NCI-H2107 (cell line): ENCODE measurements at regions not wholly inside any gene's neighbourhood (a gene's known extent, or its start where the extent isn't known, plus 50 kb on each side); places are given as distances from the start of the nearest gene placed in this dataset.
"Not testable (repeated sequence)": the region's sequence is repeated elsewhere in the genome, so short reads cannot be mapped to it uniquely, and the experiment has no call there.

Experiments
- DNase-seq: peaks from one replicate; lab custom pipeline; 2025; lab: John Stamatoyannopoulos, UW

DNA sequence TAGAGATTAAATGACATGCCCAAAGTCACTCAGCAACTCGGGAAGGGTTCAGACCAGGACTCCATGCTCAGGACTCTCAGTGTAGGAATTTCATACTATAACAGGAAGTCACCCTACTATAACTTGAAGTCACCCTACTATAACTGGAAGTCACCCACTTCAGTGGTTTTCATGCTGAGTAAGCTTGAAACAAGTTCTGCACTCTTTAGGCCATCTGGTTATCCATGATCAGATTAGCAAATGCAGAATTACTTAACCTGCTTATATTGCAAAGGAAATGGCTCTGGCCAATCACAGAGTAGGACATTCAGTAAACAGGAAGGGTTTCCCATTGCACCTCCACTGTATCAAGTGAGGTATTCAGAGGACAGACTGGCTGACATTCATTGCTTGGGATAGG is 1240.4 kb downstream of the GATA3 start:
- DNase-seq = no peak

- DNase-seq = no peak
Observed at GRCh38 chr10:9296190-9296589, 1241.7 kb downstream of the GATA3 start.

DNA sequence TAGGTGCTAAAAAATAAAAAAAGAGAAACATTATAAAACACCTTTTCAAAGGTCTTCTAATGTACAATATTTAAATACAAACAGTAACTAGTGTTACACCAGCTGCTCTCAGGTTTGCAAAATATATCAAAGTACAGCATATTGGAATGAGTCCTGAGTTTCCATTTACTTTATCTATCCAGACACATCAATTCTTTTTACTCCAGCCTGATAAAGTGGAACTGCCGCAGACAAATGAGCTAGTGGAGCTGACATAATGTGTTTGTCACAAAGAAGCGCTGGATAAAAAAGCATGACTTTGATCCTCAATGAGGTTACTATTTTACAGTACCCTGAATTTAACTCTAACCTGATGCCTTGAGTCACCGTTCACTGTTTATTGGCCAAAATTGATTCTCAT is 1243.1 kb downstream of the GATA3 start:
- DNase-seq = no peak

- DNase-seq = no peak
Observed at GRCh38 chr10:9299966-9300365, 1245.5 kb downstream of the GATA3 start.

DNA sequence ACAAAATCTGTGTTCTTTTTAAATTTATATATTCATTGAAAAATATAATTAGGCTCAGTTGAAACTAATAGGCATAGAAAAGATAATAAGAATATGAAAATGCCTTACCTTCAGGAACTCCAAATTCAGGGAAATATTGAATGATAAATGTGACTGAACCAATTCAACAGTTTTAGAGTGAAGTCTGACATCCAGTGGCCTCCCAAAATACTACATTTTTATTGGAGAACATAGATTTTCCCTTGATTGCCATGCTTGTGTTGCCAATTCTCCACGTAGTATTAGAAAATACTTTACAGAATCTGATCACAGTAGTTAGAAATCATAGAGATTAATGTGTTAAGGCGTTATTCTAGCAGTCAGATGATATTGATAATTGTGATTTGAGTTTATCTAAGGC is 1246.7 kb downstream of the GATA3 start:
- DNase-seq = no peak

DNA sequence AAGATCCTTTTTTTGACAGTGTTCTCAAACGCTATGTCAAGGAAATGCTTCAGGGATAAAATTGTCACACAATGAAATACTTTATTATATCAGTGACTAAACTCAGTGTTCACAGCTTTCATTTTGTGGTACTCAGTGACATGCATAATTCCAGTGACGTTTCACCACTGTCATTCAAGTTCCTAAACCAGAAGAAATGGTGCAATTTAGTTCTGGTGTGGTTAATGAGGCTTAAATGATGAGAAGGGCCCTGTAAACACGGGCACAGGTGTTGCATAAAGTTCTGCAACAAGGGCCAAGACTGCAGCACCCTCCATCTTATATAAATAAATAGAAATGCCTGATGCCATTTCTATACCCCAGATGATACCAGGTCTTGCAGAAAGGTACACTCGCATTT is 1247.1 kb downstream of the GATA3 start:
- DNase-seq = no peak

GRCh38 chr10:9302140-9302746 is 1247.8 kb downstream of the GATA3 start:
- no peak for DNase-seq

DNA sequence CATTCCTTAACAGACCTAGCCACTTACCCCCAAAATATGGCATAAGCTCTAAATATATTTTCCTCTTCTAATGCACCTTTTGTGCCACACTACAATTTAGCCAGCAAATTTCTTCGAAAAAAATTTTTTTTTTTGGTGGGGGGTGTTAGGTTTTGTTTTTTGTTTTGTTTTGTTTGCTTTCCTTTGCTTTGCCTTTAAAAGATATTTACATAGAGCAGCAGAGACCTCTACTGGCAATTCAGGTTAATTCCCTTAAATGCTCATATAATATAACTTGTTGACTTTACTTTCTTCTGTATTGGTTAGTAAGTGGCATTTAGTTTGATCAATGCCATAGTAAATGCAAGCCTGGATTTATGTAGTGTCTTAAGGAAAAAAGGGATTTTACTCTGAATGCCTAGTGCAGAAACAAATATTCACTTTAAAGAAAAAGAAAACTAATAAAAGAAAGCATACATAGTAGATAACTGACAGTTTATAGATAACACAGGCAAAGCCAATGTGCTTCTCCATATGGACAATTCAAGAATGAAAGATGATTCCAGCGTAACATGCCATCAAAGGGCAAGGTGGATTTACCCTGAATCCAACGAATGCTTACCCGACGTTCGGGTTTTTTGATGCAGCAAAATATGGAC is 1250.6 kb downstream of the GATA3 start:
- DNase-seq = no peak

DNA sequence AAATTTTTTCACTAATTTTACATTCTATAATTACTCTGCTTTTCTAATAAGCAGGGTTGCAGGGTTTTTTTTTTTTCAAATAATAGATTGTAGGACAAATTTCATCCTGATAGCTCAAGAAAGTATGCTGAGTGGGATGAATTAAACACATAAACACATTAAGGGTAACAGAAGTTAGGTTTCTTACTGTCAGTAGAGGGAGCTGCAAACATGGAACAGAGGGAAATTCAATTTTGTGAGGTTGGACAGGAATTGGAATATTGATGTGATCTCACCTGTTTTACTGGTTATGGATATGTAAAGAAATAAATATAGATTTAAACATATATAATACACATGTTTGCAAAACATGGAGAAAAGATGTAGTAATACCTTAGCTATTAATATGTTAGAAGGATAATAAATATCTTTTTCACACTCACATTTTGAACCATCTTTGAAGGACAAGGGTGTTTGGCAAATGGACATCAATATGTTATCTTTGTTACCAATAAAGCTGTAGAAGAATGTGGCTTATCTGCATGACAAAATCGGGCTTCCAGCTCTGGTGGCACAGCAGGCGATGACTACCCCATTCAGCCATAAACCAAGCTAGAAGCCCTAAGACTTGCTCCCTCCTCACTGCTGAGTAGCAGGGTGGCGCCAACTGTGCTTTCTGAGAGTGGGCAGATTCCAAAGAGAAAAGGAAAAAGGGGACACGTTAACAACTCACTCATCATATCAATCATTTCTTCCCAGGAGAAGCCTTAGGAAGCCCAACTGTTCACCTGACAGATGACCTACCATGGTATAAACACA is 1257.4 kb downstream of the GATA3 start:
- no peak for DNase-seq

DNA sequence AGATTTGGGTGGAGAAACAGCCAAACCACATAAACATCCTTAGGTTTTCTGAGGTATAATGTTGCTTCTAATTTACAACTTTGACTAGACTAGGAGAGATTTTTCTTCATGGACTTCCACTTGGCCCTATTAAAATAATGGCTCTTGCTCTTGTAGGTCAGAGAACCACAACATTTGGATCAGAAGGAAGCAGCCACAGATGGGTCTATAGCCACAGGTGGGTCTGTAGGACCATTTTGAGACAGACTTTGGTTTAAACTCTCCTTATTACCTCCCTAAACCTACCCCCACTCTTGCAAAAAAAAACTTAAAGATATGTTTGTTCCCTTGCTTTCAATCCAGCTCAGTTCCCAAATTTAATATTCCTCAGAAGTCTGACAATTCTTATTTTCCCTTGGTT is 1260.8 kb downstream of the GATA3 start:
- no peak for DNase-seq

- no peak for DNase-seq
Observed at GRCh38 chr10:9331583-9332008, 1277.1 kb downstream of the GATA3 start.

DNA sequence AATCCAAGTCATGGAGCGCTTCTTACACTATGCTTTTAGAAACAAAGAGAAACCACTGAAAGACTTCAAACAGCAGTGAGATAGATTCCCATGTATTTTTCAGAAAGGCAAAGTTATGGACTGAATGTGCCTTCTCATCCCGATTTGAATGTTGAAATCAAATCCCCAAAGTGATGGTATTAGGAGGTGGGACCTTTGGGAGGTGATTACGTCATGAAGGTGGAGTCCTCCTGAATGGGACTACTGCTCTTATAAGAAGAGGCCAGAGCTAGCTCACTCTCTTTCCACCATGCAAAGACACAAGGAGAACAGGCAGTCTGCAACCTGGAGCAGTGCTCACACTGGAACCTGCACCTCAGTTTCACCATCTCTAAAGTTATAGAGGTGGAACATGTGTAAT is 1279.8 kb downstream of the GATA3 start:
- DNase-seq = no peak

DNA sequence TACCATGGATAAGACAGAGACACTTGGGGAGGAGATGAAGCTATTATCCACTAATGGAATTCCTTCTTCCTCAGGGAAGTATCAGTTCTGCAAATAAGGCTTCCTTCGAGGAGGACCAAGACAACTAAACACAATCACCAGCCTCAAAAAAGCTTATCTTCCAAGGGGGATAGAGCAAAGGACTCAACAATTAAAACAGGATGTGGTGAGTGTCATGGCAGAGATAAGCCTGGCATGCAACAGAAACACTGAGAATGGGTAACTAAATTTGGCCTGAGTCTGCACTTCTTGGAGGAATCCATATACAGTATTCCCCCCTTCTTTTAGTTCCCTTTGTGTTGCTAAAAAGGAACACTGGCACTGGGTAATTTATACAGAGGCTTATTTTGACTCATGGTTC is 1285.2 kb downstream of the GATA3 start:
- DNase-seq = no peak

- no peak for DNase-seq
Observed at GRCh38 chr10:9342885-9343570, 1288.5 kb downstream of the GATA3 start.

DNA sequence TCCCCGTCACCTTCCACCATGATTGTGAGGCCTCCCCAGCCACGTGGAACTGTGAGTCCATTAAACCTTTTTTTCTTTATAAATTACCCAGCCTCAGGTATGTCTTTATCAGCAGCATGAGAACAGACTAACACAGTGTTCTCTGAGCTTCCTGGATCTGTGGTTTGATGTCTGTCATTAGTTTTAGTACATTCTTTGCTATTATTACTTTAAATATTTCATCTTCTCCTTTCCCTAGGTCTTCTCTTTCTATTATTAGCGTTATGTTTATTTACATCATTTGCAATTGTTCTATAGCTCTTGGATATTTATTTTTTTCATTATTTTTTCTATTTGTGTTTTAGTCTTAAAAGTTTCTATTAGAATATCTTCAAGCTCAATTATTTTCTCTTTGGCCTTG is 1293.4 kb downstream of the GATA3 start:
- DNase-seq = not testable (repeated sequence)

- no peak for DNase-seq
Observed at GRCh38 chr10:9357471-9357870, 1303.0 kb downstream of the GATA3 start.

DNA sequence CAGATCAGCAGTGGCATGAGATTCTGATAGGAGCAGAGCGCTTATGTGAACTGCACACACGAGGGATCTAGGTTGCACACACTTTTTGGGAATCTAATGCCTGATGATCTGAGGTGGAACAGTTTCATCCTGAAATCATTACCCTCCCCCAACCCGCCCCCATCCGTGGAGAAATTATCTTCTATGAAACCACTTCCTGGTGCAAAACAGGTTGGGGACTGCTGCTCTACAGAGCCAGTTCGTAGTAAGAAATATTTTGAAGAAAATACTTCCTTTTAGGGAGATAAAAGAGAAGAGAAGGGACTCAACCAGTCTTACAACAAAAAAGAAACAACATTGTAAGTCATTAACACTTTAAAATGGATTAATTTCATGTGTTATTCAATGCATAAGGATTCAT is 1308.2 kb downstream of the GATA3 start:
- DNase-seq = no peak

GRCh38 chr10:9379183-9379582 is 1324.7 kb downstream of the GATA3 start:
- DNase-seq = no peak

- no peak for DNase-seq
Observed at GRCh38 chr10:9381733-9382532, 1327.4 kb downstream of the GATA3 start.

DNA sequence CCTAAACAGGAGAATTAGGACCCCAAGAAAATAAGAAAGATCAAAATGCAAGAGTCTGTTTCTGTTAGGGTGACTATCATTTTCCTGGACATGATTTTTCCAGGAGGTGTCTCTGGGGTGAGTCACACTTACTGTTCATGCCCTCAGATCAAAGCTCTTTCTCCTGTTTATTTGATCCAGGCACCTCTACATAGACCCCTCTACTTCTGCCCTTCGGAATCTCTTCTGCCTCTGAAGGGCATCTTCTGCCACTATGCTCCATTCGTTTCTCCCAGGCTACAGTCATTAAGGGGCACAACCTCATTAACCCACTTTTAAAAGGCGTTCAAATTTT is 1328.0 kb downstream of the GATA3 start:
- no peak for DNase-seq

DNA sequence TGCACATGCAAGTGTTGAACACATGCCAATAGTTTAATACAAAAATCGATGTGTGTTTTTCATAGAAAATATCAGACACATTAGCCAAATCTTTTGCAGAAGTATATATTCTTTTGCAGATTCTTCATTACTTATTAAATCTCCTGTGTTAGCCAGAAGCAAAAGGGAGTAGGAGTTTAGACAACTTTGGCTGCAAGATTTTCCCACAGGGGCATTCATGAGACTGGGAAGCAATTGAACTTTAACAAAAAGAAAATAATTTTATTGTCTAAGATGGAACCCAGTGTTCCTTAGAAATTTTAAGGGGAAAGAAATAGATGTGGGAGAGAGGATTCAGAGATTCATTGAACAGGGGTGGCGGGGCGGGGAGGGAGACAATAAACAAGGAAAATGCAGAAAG is 1336.0 kb downstream of the GATA3 start:
- no peak for DNase-seq
